NCI-H748 treated with DMSO at 0.1 percent for 48 hours (cell line): ENCODE measurements at regions not wholly inside any gene's neighbourhood (a gene's known extent, or its start where the extent isn't known, plus 50 kb on each side); places are given as distances from the start of the nearest gene placed in this dataset.

Experiments used
- DNase-seq: peaks from one replicate; lab custom pipeline; 2025; lab: John Stamatoyannopoulos, UW

DNA sequence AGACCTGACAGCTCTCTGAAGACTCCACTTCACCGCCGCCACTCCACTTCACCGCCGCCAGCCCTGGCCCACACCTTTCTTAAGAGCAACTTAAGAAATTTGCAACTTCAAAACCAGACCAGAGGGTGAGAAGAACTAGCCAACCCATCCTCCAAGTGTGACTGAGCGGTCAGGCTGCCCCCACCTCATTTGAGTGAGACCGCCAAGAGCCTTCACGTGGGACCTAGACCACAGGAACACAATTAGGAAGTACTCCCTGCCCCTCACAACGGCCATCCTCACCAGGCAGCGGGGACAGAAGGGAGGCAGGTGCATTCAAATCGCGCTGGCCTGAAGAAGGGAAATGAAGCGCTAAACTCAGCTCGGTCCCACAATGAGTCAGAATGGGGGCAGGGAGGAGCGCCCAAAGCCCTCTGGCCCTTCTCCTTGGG, 156.8 kb upstream of the BCL6 start:
- no peak for DNase-seq

DNA sequence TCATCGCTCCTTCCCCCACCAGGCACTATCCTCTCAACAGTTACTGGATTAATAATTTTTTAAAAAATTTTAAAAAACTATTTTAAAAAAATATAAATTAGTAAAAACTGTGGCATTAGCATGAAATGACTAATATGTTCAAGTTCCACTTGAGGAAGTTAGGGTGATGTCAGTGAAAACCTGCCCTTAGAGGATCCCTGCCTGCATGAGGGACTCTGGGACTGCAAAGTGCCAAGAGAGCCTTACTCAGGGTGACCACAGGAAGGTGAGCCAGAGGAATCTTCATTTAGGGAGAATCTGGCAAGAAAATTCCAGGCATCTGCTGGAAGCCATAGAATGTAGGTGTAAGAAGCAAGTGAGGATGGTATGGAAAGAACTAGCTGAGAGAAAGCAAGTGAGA, 157.7 kb upstream of the BCL6 start:
- no peak for DNase-seq

DNA sequence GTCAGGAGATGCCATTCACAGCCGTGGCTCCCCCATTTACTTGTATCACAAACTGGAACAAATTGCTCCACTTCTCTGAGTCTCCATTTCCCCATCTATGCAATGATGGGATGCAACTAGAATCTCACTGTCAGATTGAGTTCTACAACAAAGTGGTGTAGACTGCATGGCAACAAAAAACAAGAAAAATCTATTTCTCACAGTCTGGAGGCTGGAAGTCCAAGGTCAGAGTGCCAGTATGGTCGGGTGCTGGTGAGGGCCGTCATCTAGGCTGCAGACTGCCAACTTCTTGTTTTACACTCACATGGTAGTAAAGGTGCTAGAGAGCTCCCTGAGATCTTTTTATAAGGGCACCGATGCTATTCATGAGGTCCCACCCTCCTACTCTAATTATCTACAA, 158.4 kb upstream of the BCL6 start:
- no peak for DNase-seq

DNA sequence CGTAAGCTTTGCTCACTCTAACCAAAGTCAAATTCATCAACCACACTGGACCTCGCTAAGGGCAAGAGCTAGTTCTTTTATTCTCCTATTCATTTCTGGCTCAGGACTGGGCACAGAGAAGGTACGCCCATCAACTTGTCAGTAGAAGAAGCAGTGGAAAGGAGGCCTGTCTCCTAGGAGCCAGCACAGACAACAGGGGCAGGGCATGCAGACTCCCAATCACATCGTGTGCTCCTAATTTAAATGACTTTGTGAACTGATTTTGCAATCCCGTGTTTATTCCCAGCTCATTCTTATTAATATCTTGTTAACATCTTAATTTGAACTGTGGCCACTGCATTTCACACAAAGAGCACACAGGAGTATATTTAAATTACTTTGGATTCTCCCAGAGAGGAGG, 161.1 kb upstream of the BCL6 start:
- no peak for DNase-seq

DNA sequence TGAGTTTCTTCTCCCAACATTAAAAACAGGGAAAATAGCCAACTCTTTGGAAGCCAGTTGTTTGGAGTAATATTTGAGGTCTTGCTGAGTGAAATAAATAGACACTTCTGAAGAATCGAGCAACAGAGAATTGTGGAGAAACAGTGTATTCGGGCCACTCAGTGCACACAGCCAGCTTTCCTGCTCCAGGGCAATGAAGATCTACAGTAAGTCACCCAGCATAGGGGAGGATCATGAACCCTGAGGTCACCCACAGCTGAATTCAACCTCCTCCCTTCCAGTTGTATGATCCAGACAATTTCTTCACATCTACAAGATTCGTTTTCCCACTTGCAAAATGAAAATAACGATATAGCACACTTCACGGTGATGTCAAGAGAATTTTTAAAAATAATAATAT, 161.7 kb upstream of the BCL6 start:
- DNase-seq, result no peak

DNA sequence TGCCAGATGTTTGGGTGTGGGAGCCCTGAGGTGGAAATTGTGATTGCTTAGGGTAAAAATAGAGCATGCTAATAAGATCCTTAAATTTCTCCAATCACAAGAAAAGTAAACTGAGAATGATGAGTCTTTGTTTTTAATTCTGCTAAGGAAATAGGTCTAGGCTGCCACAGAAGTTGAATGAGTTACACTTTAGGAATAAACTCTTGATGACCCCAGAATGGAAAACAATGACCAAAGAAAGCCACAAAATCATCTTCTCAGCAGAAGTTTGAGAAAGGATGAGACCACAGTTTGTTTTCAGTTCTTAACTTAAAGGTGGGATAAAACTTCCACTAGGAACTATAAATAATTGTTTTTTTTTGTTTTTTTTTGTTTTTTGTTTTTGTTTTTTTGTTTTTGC, 164.6 kb upstream of the BCL6 start:
- DNase-seq, result no peak

DNA sequence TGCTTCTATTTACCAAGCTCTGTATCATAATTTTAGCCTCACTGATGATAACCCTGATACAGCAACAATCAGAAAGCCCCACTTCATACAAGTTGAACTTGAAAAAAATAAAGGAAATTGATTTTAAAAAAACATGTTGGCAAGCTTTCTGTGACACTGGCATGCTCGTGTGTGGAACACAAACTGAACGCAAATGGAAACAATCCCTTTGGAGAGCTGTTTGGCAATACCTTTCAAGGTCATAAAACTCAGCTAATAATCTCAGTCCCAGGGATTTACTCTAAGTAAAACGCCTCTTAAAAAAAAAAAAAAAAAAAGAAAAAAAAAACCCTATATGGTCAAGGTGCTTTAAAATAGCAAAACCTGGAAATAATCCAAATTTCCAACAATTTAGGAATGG, 166.7 kb upstream of the BCL6 start:
- DNase-seq, result no peak

DNA sequence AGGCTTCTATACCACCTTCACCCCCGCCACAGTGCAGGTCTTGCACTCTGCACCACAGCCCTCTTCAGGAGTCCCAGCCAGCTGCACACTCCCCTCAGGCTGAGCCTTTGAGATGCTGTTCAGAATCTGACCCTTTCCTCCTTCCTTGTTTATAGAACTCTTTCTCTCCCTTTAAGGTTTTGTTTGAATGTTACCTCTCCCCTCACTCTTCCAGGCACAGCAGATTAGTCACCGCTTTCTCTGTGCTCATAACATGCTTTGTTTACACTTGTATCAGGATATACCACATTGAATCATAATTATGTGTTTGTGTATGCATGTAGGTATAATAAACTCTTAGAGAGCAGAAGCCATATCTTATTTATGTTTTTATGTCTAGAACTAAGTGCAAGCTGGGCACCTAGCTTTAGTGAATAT, 168.4 kb upstream of the BCL6 start:
- no peak for DNase-seq

DNA sequence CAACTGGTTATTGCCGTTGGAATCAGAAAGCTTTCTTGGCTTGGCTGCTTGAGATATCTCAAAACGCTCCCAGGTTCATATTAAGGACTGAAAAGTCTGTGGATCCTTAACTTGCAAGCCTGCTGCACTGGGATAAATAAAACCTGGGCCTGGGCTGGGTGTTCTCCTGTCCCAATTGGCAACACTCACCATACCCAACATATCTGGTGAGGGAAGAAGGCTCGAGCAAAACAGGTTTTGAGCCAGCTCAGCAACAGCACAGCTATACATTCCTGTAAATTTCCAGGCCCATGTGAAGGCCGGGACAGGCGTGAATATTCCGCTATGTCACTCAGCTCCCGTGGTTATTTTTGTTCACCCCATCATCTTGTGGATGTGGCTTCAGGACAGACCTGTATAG, 169.0 kb upstream of the BCL6 start:
- DNase-seq, result no peak

DNA sequence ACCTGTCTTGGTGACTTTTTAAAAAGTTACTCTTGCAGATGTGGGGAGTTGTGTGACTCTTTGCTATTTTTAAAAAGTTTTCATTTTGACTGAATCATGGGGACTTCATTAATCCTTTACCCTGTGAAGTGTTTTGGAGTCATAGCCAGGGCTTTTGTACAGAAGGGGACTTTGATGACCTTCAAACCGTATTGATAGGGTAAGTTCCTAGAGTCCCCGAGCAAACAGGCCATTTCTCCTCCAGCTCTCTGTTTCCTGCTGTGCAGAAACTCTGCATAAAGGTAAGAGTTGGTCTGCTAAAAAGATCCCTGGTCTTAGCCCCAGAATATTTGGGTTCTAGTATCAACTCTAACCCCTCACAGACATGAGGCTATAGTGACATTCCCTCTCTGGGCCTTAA, 170.8 kb upstream of the BCL6 start:
- DNase-seq, result no peak

DNA sequence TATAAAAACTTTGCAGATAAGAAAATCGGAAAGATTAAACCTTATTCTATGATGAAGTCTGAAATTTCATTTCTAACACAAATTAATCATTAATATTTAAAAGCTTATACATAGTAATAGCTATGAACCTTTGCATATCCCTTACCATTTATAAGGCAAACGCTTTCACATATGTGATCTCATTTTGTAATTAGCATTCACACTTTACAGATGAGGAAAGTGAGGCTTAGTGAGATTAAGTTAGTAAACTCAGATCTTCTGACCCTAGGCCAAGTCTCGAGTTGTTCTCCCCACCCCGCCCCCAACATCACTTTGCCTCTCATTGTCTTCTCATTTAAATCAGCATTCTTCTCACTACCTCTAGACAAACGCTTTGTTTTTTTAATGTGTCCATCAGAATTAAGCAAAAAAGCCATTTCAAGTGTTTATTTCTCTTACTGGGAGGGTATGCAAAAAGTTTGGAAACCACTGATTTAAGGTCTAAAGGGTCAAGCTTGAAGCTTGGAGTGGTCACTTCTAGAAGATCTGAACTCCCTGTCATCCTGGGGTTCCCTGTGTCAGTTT, 172.9 kb upstream of the BCL6 start:
- no peak for DNase-seq

DNA sequence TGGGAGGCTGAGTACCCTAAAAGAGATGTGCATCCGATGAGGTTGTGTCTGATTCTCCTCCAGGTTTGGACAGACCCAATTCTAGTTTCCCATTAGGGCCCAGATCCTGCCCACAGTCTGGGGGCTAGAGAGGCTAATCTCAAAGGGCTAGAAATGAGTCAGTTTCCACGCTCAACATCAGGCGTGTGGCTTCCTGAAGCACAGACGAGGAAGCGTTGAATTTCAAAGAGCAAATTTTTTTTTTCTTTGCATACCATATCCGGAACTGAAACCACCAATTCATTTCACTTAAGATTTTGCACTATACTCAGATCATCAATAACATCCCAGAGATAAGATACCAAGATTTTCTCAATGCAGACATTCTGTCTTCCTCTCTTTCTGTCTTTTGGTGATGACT, 173.8 kb upstream of the BCL6 start:
- no peak for DNase-seq

DNA sequence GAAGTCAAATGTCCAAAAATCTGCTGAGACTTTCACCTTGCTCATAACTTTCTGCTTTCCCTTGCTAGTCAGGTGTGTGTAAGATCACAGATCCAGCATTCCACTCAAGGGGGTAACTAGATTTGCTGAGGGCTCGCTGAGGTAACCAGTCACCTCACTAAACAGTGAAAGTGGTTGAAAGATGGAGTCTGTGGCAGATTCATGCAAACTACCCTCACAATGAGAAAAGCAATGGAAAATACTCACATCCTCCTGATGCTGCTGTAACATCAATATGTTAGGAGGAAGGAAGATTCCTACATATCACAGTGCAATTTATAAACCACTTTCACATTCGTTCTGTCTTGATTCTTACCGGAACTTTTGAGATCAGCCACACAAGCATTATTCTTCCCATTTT, 174.3 kb upstream of the BCL6 start:
- DNase-seq, result no peak

DNA sequence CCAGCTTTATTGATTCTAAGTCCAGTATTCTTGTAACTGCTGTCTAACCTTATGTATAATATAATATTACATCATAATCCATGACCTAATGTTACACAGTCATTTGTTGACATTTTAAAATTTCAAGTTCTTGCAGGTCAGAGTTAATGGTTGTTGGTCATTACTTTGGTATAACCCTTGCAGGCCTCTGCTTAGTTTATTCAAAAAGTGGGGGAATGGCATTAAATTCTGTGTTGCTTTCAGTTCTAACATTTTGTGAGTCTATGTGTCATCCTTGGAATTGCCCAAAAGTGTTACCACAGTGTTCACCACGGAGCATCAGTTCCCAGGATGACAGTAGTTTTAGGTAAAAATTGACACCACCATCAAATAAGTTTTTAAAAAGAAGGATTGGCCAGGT, 174.8 kb upstream of the BCL6 start:
- no peak for DNase-seq

DNA sequence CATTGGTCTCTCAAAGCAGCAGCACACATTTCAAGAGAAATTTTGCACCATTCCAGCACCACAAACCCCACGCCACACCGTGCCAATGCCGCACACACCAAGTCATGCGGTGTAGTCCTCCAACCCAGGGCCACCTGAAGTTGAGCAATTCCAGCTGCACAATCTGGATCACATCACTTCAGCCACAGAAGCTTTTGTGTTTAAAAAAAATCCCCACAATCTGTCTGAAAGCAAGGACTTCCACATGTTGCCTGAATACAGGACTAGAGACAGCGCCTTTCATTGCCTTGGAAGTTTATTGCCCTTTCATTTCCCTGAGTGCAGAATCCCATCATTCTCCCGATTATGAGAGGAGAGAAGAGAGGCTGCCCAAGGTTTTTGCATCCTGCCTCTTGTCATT, 175.6 kb upstream of the BCL6 start:
- DNase-seq, result no peak

DNA sequence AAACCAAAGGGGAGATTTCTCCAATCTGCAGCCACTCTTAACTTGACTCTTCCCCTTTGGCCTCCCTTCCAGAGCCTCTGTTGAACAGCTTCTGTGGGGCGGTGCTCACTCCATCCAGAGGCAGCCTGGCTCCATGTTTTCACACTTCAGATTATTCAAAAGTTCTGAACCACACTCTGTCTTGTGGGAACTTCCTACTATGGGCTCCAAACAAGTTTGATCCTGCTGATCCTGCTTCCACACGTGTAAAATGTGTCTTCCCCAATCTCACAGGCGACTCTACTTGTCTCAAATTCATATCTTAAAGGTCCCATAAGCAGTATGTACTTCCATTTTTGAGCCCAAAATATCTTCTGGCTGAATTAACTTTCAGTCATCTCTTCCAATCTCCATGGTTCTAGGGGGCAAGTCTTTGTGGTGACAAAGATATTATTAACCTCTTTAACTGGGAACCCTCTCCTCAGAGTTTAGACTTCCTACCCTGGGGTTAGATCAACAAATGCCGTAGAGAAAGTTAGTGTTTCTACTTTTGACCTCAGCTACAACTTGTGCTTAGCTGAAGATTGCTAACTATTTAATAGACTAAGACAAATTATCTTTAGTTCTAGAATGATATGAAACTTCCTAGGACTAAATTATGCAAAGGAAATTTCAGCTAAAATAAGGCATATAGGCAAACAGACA, 176.3 kb upstream of the BCL6 start:
- no peak for DNase-seq

DNA sequence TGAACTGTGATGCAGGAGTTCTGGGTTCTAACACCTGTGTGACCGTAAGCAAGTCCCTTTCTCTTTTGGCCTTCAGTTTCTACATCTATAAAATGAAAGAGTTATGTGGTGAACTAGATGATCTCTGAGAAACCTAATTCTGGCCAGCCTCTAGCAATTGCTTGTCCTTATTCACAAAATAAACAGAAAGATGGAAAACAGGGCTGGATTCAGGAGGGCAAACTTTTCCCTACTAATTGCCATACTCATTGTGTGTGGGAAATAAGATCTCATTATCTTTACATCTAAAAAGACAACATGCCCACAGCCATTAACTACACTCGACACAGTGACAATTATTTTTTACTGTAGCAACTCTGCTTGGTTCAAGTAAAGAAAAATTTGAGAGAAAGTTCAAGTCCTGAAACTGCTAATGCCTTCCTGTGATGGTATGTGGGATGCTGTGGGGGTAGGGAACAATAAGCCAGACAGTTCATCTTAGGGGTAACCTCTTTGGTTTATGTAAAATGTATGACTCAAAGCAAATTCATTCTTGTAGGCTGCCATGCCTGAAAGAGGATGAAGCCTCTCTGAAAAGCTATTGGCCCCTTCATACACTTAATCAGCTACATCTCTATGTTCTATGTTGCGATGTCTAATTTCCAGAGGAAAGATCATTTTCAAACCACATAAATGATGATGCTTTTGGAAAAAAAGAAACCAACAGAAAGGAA, 177.6 kb upstream of the BCL6 start:
- DNase-seq, result no peak

DNA sequence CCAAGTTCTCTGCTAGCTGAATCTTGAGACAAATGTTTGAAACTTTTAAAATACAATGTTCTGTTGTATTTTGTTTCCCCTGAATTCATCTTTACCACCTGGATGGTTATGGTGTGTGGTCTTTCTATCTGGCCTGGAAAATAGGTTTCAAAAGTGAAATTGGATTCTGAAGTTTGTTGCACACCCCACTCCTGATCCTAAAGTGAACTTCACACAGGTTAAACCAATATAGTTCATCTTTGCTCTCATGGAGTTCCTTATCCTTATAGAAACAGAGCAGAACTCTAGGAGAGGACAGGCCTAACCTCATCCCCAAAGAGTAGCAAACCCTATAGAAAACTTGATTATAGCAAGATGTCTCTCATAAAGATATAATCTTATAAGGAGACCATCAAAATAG, 179.4 kb upstream of the BCL6 start:
- no peak for DNase-seq

DNA sequence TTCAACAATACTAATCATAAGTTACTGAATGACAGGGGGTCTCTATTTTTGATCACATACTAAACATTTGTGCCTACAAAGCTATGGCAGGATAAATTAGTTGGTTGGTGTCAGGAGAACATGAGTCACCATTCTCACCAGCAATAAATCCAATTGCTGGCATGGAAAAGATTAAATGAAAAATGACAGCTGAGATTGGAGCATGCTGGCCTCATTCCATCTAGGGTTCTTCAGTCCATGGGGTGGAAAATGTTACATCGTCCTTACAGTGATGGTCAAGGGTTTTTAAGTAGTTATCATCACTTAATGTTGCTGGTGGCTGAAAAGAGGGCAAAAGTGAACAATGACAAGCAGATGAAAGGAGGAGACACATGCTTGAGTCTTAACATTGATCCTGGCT, 180.1 kb upstream of the BCL6 start:
- no peak for DNase-seq

DNA sequence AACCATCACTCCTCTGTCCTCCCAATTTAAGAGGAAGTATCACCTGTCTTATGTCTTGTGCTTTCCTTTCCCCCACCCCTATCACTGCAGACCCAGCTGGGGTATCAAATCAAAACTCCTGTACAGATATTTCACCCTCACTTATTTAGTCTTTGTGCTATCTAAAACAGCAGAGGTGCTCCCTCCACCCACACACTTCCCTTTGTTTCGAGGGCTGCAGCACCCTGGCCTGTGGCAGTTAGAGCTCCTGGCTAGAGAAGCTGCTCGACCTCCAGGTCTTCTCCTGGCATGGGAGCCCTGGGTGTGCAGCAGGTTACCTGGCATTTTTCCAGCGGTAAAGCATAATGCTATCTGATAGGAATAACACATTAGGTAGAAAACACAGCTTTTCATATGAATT, 181.4 kb upstream of the BCL6 start:
- no peak for DNase-seq

DNA sequence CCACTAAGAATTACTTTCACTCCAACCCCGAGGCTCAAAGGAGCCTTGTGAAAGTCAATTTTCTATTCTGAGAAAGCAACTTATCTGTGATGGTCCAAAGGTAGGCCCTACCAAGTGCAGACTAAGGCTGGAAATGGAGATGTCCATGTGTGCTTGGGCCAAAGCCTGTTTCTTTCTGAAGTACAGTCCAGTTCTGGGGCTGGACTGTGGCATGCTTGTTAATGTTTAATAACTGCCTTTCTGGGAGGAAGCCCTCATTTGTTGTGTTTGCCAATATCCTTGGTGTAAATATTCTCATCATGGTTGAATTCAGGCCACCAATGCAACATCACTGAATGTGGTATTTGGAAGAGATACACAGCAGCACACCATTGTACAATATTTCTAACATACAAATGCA, 182.3 kb upstream of the BCL6 start:
- DNase-seq, result no peak

DNA sequence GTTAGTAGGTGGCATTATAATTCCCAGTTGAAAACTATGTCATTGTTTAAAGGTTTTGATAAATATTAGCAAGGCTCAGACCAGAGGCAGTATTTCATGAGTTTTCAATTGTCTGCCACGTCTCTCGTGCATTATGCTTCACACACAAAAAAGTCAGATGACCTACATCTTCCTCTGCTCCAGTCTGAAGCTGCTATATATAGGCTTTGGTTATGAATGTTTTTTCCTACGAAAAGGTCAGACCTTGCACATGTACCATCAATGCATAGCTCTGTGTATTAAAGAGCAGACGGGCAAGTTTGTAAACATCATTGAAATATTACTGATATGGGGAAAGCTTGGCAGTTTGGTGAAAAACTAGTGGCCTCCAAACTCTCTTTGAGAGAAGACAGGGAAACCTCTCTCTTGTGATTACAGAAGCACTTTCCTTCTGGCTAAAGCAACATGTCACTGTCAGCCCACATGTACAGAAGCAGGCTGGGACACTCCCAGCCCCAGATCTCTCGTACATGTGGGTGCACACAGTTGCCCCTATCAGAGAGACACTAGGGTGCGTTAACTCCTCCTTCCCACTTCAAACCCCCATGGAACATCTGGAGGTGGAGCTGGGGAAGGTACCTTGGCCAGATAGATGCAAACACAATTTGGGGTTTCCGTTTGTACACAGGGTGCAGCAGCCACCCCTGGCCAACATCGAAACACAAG, 184.0 kb upstream of the BCL6 start:
- no peak for DNase-seq

DNA sequence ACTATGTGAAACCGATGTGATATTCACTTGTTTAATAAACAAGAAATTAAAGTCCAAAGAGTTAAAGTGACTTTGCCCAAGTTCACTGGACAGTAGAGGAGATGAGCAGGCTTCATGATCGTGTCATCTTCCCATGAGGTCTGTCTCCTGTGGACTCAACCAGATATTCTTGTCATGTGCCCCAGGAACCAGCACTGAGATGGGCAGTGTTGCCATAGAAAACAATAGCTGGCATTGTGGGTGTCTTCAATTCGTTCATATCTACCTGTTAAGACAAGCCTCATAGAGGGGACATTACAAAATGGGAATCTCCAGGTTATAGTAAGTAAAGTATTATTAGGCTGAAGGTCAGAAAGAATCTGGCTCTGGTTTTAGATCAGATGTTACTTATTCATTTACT, 184.8 kb upstream of the BCL6 start:
- DNase-seq, result no peak
